ENCODE measurements at regions not wholly inside any gene's neighbourhood (a gene's known extent, or its start where the extent isn't known, plus 50 kb on each side); places are given as distances from the start of the nearest gene placed in this dataset.

DNA sequence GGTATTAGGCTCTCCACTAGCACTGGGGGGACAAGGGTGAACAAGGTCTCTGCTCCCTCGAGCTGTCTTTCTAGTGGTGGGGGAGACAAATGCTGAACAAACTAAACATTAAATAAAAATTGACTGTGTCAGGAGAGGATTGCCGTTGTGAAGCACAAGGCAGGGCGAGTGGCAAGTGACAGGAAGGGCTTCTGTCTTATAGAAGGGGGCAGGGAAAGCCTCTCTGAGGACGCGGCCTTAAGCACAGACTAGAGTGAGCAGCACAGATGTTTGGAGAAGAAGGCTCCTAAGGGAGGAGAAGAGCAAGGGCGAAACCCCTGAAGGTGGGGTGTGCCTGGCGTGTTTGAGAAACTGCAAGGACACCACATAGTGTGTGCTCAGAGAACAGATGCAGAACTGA lies 50.9 kb upstream of the ATP2B2 start (continued):
- TF ChIP-seq, protein P1, sequence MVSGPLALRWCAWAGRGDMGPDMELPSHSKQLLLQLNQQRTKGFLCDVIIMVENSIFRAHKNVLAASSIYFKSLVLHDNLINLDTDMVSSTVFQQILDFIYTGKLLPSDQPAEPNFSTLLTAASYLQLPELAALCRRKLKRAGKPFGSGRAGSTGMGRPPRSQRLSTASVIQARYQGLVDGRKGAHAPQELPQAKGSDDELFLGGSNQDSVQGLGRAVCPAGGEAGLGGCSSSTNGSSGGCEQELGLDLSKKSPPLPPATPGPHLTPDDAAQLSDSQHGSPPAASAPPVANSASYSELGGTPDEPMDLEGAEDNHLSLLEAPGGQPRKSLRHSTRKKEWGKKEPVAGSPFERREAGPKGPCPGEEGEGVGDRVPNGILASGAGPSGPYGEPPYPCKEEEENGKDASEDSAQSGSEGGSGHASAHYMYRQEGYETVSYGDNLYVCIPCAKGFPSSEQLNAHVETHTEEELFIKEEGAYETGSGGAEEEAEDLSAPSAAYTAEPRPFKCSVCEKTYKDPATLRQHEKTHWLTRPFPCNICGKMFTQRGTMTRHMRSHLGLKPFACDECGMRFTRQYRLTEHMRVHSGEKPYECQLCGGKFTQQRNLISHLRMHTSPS (CRISPR knock-in tag; IDR thresholded peaks at IDR 0.05; ENCODE audit: low read depth), result no peak
- TF ChIP-seq STAG1 (CRISPR knock-in tag; IDR thresholded peaks at IDR 0.05) (no peak), ZNF782 (CRISPR knock-in tag; IDR thresholded peaks at IDR 0.05; ENCODE audit: borderline replicate concordance) (no peak), ZNF430 (CRISPR knock-in tag; IDR thresholded peaks at IDR 0.05) (no peak)
- TF ChIP-seq, protein P2, sequence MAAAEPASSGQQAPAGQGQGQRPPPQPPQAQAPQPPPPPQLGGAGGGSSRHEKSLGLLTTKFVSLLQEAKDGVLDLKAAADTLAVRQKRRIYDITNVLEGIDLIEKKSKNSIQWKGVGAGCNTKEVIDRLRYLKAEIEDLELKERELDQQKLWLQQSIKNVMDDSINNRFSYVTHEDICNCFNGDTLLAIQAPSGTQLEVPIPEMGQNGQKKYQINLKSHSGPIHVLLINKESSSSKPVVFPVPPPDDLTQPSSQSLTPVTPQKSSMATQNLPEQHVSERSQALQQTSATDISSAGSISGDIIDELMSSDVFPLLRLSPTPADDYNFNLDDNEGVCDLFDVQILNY (CRISPR knock-in tag; conservative IDR thresholded peaks at IDR 0.05), result no peak
- TF ChIP-seq, protein P3, sequence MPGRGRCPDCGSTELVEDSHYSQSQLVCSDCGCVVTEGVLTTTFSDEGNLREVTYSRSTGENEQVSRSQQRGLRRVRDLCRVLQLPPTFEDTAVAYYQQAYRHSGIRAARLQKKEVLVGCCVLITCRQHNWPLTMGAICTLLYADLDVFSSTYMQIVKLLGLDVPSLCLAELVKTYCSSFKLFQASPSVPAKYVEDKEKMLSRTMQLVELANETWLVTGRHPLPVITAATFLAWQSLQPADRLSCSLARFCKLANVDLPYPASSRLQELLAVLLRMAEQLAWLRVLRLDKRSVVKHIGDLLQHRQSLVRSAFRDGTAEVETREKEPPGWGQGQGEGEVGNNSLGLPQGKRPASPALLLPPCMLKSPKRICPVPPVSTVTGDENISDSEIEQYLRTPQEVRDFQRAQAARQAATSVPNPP (CRISPR knock-in tag; IDR thresholded peaks at IDR 0.05), result no peak
- TF ChIP-seq, protein P4, sequence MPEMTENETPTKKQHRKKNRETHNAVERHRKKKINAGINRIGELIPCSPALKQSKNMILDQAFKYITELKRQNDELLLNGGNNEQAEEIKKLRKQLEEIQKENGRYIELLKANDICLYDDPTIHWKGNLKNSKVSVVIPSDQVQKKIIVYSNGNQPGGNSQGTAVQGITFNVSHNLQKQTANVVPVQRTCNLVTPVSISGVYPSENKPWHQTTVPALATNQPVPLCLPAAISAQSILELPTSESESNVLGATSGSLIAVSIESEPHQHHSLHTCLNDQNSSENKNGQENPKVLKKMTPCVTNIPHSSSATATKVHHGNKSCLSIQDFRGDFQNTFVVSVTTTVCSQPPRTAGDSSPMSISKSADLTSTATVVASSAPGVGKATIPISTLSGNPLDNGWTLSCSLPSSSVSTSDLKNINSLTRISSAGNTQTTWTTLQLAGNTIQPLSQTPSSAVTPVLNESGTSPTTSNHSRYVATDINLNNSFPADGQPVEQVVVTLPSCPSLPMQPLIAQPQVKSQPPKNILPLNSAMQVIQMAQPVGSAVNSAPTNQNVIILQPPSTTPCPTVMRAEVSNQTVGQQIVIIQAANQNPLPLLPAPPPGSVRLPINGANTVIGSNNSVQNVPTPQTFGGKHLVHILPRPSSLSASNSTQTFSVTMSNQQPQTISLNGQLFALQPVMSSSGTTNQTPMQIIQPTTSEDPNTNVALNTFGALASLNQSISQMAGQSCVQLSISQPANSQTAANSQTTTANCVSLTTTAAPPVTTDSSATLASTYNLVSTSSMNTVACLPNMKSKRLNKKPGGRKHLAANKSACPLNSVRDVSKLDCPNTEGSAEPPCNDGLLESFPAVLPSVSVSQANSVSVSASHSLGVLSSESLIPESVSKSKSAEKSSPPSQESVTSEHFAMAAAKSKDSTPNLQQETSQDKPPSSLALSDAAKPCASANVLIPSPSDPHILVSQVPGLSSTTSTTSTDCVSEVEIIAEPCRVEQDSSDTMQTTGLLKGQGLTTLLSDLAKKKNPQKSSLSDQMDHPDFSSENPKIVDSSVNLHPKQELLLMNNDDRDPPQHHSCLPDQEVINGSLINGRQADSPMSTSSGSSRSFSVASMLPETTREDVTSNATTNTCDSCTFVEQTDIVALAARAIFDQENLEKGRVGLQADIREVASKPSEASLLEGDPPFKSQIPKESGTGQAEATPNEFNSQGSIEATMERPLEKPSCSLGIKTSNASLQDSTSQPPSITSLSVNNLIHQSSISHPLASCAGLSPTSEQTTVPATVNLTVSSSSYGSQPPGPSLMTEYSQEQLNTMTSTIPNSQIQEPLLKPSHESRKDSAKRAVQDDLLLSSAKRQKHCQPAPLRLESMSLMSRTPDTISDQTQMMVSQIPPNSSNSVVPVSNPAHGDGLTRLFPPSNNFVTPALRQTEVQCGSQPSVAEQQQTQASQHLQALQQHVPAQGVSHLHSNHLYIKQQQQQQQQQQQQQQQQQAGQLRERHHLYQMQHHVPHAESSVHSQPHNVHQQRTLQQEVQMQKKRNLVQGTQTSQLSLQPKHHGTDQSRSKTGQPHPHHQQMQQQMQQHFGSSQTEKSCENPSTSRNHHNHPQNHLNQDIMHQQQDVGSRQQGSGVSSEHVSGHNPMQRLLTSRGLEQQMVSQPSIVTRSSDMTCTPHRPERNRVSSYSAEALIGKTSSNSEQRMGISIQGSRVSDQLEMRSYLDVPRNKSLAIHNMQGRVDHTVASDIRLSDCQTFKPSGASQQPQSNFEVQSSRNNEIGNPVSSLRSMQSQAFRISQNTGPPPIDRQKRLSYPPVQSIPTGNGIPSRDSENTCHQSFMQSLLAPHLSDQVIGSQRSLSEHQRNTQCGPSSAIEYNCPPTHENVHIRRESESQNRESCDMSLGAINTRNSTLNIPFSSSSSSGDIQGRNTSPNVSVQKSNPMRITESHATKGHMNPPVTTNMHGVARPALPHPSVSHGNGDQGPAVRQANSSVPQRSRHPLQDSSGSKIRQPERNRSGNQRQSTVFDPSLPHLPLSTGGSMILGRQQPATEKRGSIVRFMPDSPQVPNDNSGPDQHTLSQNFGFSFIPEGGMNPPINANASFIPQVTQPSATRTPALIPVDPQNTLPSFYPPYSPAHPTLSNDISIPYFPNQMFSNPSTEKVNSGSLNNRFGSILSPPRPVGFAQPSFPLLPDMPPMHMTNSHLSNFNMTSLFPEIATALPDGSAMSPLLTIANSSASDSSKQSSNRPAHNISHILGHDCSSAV (CRISPR knock-in tag; IDR thresholded peaks at IDR 0.05; ENCODE audit: borderline replicate concordance), result no peak

All from HepG2 (cell line).